Breast epithelium (tissue), 4 donors: ENCODE measurements at regions not wholly inside any gene's neighbourhood (a gene's known extent, or its start where the extent isn't known, plus 50 kb on each side); places are given as distances from the start of the nearest gene placed in this dataset.
"Not testable (repeated sequence)": the region's sequence is repeated elsewhere in the genome, so short reads cannot be mapped to it uniquely, and the experiment has no call there.

Source experiments
- DNase-seq, 2 donors: peaks; one replicate each; pipeline ENCODE4 v3.0.0-alpha.2; 2019; ENCODE audit warnings: low spot score in 2 of 2
- H3K27ac ChIP-seq, 2 donors: fragments of 200-600 bp; sonication (generic) in 1 of 2; one replicate each; pipeline ENCODE4 v1.5.1; 2016 to 2019; ENCODE audit warnings: mild to moderate bottlenecking in 1 of 2
- H3K27me3 ChIP-seq, 2 donors: fragments of 200-600 bp; sonication (generic) in 1 of 2; one replicate each; pipeline versions ENCODE4 v1.5.1 to v1.6.0; 2017 to 2019; ENCODE audit warnings: control low read depth in 1 of 2, mild to moderate bottlenecking in 1 of 2
- H3K36me3 ChIP-seq: fragments of 200-600 bp; one replicate; pipeline ENCODE4 v1.5.1; 2019
- H3K4me1 ChIP-seq, 2 donors: fragments of 200-600 bp; sonication (generic); one replicate each; pipeline ENCODE4 v1.5.1; 2016 to 2019; ENCODE audit warnings: control low read depth in 1 of 2
- H3K4me3 ChIP-seq, 3 donors: fragments of 200-600 bp; sonication (generic); 1 replicate in 2 of 3; 2 replicates in 1 of 3; pipeline ENCODE4 v1.5.1; 2016 to 2019; ENCODE audit warnings: mild to moderate bottlenecking in 3 of 3, moderate library complexity in 2 of 3
- H3K9me3 ChIP-seq, 2 donors: fragments of 200-600 bp; sonication (generic) in 1 of 2; one replicate each; pipeline ENCODE4 v1.5.1; 2016 to 2019; ENCODE audit warnings: control low read depth in 1 of 2
- POLR2A ChIP-seq: fragments of 450-650 bp; IDR thresholded peaks from one replicate; pipeline ENCODE4 v1.6.1; 2016; ENCODE audit warnings: antibody characterized with exemption, mild to moderate bottlenecking, moderate library complexity
- POLR2AphosphoS5 ChIP-seq, 3 donors: sonication (generic); formaldehyde crosslinking; IDR thresholded peaks; one replicate each; pipeline ENCODE4 v1.6.1; 2017; ENCODE audit warnings: antibody characterized with exemption in 3 of 3
- intact Hi-C: fragments of 100-400 bp; cut with DNase I; formaldehyde crosslinking; loops from one replicate; pipeline ENCODE4 v1.15.1; 2023; ENCODE audit warnings: low total_unique reads
- TF ChIP-seq, protein P1 (sequence below), 3 donors: fragments of 450-650 bp; IDR thresholded peaks; one replicate each; pipeline ENCODE4 v1.5.1; 2016 to 2017; ENCODE audit warnings: antibody characterized with exemption in 3 of 3, mild to moderate bottlenecking in 3 of 3, moderate library complexity in 3 of 3

DNA sequence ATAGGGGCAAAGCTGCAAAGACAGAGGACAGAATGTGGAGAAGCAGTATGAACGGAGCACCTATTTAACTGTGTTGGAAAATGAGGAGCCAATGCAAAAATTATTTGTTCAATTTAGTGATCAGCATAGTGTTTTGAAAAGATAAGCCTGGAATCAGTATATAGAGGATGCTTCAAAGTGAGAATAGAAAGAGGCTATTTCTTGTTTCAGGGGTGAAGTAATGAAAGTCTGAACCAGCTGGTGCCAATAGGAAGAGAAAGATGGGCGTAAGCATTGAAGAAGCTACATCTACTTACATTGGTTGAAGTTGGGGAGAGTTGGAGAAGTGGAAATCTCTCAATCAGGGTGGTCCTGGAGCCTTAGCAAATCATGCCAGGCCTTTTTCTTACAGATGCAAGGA lies 77.3 kb upstream of the SLC38A4 start:
- Histone ChIP-seq H3K27me3 (no peaks in the 10 kb centered on the region), H3K4me3 (no peak overlapping the region), H3K27ac (no peak overlapping the region), H3K9me3 (no peaks in the 10 kb centered on the region), H3K36me3 (no peaks in the 10 kb centered on the region), H3K4me1 (no peaks in the 10 kb centered on the region)
- TF ChIP-seq POLR2A, result no peak
- TF ChIP-seq, protein P1, sequence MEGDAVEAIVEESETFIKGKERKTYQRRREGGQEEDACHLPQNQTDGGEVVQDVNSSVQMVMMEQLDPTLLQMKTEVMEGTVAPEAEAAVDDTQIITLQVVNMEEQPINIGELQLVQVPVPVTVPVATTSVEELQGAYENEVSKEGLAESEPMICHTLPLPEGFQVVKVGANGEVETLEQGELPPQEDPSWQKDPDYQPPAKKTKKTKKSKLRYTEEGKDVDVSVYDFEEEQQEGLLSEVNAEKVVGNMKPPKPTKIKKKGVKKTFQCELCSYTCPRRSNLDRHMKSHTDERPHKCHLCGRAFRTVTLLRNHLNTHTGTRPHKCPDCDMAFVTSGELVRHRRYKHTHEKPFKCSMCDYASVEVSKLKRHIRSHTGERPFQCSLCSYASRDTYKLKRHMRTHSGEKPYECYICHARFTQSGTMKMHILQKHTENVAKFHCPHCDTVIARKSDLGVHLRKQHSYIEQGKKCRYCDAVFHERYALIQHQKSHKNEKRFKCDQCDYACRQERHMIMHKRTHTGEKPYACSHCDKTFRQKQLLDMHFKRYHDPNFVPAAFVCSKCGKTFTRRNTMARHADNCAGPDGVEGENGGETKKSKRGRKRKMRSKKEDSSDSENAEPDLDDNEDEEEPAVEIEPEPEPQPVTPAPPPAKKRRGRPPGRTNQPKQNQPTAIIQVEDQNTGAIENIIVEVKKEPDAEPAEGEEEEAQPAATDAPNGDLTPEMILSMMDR (IDR thresholded peaks at IDR 0.05), result no peak
- TF ChIP-seq POLR2AphosphoS5 (IDR thresholded peaks at IDR 0.05), result no peak
- intact Hi-C loops, result no loop called here
- no peak for DNase-seq

DNA sequence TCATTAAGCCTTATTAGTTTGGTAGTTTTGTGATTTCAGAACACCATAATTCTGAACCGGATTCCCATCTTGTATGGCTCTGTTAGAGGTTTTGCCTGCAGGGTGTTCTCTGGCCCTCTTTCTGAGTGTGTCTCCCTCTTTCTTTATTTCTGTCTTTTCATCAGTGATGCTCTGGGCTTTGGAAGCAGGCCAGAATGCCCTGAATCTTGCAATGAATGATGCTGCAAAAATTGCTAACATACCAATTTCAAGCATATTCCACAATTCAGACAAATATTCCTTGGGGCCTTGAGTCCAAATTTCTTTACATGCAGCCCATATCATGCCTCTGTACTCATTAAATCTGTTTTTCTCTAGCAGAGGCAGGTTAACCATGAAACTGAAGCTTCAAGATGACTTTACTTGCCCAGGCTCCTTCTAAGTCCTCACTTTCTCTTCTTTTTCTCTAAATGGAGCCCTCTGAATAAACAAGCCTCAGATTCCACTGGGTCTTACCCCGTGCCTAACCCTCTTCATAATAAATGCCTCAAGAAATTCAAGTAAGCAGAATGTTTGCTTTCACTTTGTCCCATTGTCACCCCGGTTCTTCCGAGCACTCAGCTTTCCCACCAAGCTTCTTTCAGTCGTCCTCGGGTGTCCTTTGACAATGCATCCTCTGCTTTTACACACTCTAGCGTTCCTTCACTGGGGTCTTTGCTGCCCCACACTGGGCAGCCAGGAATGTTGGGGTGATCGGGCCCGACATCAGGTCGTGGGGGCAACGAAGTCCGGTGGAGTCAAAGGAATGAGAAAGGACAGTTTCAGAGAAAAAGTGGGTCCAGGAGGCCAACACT lies 78.8 kb upstream of the SLC38A4 start:
- TF ChIP-seq, protein P1 (IDR thresholded peaks at IDR 0.05), result no peak
- TF ChIP-seq POLR2A (no peak), POLR2AphosphoS5 (IDR thresholded peaks at IDR 0.05) (no peak)
- intact Hi-C loops, result no loop called here
- H3K36me3 ChIP-seq, result no peaks in the 10 kb centered on the region
- no peak for DNase-seq
- H3K4me1 ChIP-seq, result no peaks in the 10 kb centered on the region
- peak overlapping the region in 1 of 3 donors; percentile 34 for H3K4me3 ChIP-seq
- H3K9me3 ChIP-seq, result no peaks in the 10 kb centered on the region
- no peaks in the 10 kb centered on the region for H3K27me3 ChIP-seq
- peak overlapping the region in 1 of 2 donors; percentile 38 for H3K27ac ChIP-seq

DNA sequence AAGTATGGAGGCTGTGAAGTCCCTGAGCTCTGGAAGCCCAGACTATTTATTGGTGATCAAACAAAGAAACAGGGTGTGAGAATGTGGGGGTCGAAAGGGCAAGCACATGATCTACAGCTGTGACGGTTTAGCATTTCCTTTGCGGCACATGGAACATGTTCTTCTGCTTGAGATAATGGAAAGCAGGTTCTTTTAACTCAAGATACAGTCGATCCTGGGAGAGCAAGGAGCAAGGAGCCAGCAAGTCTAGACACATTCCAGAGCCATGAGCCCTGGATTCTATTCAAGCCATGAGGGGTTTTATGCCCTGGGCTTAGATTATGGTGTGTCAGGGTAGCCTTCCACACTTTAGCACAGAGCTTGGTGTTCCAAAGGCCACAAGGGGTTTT lies 79.4 kb upstream of the SLC38A4 start:
- DNase-seq, H3K27me3 ChIP-seq, H3K4me1 ChIP-seq, H3K9me3 ChIP-seq, intact Hi-C loops, H3K36me3 ChIP-seq: not testable (repeated sequence)
- H3K27ac ChIP-seq, result peak overlapping the region in 1 of 2 donors; percentile 38
- peak overlapping the region in 1 of 3 donors; percentile 34 for H3K4me3 ChIP-seq

DNA sequence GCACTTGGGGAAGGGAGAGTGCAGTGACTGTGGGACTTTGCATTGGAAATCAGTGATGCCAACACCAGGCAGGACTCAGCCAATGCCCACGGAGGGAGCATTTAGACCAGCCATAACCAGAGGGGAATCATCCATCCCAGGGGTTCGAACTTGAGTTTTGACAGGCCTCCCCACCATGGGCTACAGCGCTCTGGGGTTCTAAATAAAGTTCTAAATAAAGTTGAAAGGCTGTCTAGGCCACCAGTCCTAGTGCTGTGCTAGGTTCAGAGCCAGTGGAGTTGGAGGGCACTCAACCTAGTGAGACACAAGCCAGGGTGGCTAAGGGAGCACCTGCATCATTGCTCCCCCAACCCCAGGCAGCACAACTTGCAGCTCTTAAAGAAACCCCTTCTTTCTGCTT lies 82.0 kb upstream of the SLC38A4 start:
- no peak for DNase-seq
- H3K9me3 ChIP-seq, result peaks cover 0 to 7% of the 10 kb centered on the region in 2 donors
- no peak overlapping the region for H3K4me3 ChIP-seq
- H3K36me3 ChIP-seq, result no peaks in the 10 kb centered on the region
- H3K4me1 ChIP-seq, result no peaks in the 10 kb centered on the region
- intact Hi-C loops, result no loop called here
- H3K27ac ChIP-seq, result no peak overlapping the region
- H3K27me3 ChIP-seq, result no peaks in the 10 kb centered on the region
- TF ChIP-seq, protein P1 (IDR thresholded peaks at IDR 0.05), result no peak
- TF ChIP-seq POLR2AphosphoS5 (IDR thresholded peaks at IDR 0.05), result no peak
- no peak for TF ChIP-seq POLR2A

DNA sequence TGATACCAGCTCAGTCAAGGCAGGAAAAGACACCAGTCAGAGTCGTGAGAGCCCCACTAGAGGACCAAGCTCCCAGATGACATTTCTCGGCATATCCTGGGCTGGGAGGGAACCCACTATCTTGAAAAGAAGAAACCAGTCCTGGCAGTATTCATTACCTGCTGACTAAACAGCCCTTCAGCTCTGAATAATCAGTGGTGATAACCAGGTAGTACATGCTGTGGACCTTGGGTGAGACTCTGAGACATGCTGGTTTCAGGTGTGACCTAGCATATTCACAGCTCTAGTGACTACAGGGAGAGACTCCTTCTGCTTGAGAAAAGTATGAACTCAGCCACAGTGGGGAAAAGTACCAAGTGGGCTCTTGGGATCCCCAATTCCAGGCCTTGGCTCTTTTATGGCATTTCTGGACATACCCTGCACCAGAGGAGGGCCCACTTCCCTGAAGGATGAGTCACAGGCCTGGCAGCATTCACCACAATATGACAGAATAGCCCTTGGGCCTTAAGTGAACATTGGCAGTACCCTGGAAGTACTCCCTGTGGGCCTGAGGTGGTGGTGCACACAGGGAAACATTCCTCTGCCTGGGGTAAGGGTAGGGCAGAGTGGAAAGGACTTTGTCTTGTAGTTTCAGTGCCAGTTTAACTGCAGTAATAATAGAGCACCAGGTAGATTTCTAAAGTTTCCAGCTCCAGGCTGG lies 82.6 kb upstream of the SLC38A4 start:
- no peak overlapping the region for H3K4me3 ChIP-seq
- intact Hi-C loops, result no loop called here
- TF ChIP-seq, protein P1 (IDR thresholded peaks at IDR 0.05), result no peak
- TF ChIP-seq POLR2A (no peak), POLR2AphosphoS5 (IDR thresholded peaks at IDR 0.05) (no peak)
- no peak overlapping the region for H3K27ac ChIP-seq
- H3K27me3 ChIP-seq, result no peaks in the 10 kb centered on the region
- DNase-seq, result no peak
- H3K36me3 ChIP-seq, result no peaks in the 10 kb centered on the region
- no peaks in the 10 kb centered on the region for H3K4me1 ChIP-seq
- peaks cover 0 to 7% of the 10 kb centered on the region in 2 donors for H3K9me3 ChIP-seq
